ENCODE measurements at regions not wholly inside any gene's neighbourhood (a gene's known extent, or its start where the extent isn't known, plus 50 kb on each side); places are given as distances from the start of the nearest gene placed in this dataset.
"Not testable (repeated sequence)": the region's sequence is repeated elsewhere in the genome, so short reads cannot be mapped to it uniquely, and the experiment has no call there.

DNA sequence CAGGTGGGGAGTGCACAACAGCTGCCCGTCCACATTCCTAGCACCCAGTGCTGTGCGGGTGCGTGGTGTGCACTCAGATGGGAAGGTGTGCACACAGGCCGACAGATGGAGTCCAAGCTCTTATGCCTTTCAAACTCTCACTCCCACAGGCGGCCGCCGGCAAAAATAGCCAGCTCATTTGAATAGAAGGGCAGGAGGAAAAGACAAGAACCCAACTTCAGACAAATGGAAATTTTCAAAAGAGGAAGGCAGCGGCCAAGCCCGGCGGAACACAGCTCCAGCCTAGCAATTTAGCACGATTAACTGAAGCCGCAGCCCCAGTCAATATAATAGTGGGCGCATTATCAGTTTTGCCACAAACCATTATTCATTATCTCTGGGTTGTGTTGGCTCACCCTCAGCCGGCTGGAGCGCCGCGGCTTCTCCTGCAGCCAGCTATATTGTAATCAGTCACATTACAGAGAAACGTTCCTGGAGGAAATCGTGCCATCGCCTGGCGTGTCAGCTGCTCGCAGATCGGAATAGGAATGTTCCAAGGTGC, 103.9 kb upstream of the SEC14L1 start:
- no peak for DNase-seq (ENCODE audit: low spot score)

DNA sequence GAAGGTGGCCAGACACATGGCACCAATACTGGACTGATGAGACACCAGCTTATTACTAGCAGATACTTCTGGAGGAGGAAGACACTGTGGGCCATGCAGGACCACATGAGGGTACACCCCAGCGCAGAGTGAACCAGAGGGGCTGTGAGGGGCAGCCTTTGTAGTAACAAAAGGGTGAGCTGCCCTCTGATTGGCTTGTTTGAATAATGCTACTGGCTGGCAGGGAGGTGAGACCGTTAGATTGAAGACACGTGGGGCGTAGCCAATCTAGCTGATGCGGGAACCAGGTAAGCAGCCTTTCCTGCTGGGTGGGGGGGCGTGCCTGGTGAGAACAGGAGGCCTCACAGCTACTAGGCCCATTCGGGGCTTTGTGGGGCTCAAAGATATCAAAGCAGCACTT, 102.8 kb upstream of the SEC14L1 start:
- no peak for DNase-seq (ENCODE audit: low spot score)

DNA sequence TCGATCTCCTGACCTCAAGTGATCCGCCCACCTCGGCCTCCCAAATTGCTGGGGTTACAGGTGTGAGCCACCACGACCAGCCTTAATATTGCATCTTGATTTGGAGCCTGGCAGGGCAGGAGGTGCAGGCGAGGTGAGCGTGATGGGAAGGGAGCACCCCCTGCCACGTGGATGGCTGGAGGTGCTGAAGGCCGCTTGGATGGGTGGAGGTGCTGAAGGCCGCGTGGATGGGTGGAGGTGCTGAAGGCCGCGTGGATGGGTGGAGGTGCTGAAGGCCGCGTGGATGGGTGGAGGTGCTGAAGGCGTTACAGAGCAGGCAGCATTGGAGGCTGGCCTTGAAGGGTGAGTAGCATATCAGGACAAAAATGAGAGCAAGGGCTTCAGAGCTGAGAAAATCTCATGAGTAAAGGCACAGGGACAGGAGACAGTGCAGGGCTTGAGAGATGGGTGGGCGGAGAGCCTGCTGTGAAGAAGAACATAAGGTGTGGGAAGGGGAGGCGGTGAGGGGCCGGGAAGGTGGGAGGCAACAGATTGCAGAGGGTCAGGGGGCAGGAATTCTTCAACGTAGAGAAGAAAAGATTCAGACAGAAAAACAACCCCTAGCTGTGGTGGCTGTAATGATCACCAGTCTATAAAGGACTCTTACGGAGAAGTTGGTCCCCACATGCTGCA, 101.7 kb upstream of the SEC14L1 start:
- DNase-seq (ENCODE audit: low spot score) = no peak

DNA sequence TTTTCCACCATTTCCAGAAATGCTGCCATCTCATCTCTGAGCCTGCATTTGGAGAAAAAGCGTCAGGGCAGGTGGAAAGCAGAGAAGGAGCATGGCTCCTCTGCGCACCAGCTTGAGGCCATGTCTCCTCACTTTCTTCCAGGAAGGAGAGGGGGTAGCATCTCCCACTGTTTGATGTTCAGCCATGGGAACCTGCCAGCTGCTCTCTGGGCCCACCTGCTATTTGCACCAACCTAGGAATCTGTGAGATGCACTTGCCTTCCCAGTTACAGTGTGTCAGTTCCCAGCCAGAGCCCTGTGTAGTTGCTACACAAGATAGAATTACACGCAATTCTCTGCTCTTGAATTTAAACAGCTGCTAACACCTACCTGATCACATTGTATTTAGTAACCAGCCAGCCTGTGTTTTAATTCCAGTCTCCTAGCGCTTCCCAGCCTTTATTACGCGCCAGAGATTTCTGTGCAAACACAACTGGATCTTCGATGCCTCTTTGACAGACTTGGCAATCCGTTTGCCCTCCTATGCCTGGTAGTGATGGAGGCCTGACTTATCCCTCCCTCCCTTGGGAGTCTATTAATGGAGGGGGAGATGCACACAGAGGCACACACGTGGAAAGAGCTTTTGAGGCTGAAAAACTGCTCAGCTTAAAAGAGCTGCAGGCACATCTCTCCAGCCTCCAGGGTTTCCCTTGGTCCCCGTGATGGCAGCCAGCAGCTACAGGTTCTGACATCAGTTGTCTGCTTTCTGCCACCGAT, 98.1 kb upstream of the SEC14L1 start:
- no peak for DNase-seq (ENCODE audit: low spot score)

DNA sequence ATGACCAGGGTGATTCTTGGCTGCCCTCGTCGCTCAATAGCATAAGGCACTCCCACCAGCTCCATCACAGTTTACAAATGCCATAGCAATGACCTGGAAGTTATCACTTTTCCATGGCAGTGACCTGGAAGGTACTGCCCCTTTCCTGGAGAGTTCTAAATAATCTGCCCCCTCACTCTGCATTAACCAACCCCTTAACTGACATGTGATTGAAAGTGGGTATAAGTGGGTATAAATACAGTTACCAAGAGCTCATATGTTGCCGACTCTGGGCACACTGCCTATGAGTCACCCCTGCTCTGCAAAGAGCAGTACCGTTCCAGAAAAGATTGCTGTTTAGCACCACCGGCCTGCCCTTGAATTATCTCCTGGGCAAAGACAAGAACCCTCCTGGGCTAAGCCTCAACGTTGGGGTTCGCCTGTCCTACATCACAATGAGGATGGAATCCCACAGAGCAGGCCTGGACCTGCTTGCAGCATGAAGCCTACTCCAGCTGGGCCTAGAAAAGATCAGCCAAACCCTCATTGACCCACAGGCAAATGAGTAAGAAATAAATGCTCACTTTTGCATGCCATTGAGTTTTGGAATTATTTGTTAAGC, 95.2 kb upstream of the SEC14L1 start:
- DNase-seq (ENCODE audit: low spot score) = no peak

DNA sequence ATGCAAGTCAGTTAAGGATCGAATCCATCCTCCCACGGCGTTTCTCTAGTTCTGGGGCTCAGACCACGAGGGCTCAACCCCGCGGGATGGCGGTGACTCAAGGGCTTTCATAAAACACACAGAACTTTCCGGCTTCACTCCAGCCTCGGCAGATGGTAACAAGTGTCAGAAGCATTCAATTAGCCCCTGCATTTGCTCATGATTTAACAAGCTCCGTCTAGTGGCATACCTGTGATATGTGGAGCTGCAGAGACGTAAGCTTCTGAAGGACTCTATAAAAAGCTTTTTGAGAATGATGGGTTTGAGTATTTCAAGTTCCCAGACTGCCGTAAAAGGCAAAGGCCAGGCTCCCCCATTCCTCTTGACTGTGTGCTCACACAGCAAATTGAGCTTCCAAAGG, 91.3 kb upstream of the SEC14L1 start:
- no peak for DNase-seq (ENCODE audit: low spot score)

DNA sequence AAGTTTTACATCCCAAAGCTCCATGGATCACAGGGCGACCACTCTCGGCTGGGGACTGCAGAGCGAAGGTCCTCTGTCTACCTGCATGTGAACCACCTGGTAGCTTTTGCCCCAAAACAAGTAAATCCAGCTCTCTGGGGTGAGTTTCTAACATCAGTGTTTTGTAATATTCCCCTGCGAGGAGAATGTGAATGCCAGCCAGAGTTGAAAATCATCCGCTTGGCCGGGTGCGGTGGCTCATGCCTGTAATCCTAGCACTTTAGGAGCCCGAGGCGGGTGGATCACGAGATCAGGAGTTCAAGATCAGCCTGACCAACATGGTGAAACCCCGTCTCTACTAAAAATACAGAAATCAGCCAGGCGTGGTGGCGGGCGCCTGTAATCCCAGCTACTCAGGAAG, 89.9 kb upstream of the SEC14L1 start:
- DNase-seq (ENCODE audit: low spot score) = not testable (repeated sequence)

DNA sequence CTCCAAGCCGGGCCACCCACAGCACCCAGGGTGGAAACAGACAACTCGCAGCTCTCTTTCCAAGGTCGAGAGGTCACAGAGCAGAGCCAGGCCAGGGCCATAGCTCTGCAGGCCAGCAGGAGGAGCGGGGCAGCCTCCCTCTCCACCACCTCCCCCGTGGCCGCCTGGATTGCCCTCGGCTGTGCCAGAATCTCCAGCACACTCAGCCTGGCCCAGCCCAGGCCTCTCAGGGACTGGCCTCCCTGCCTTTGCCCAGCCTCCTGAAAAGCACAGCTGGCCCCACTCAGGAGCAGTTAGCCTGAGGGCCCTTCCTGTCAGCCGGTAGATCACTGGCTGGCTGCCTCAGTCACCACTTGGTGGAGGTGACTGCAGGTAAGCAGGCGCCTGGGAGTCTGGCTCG, 85.8 kb upstream of the SEC14L1 start:
- DNase-seq (ENCODE audit: low spot score) = no peak

DNA sequence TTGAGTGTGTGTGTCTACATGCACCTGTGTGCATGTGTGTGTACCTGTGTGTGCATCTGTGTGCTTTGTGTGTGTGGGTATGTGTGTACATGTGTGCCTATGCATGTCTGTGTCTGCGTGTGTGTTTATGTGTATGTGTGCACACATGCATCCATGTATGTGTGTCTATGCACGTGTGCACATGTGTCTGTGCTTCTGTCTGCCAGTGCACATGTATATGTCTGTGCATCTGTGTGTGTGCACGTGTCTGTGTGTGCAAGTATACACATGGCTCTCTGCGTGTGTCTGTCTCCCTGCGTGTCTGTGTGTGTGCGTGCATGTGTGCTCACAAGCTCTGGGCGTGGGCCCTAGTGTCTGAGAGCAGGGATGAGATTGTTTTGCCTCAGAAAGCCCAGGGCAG, 85.3 kb upstream of the SEC14L1 start:
- no peak for DNase-seq (ENCODE audit: low spot score)

DNA sequence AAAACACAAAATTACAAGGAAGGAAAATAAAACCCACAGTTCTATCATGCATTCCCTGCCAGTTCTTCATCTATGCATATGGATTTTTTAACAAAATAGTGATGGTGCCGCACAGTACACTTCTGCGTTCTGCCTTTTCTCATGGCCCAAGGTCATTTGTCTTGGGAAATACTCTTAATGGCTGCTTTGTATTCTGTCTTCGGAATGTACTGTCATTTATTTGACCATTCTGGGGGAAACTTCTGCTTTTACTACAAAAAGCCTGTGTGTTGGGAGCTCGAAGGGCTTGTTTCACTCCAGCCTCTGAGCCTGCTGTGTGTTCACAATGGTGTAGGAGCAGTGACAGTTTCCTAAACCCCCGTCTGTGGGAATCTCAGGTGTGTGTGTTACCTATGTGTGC, 82.8 kb upstream of the SEC14L1 start:
- DNase-seq (ENCODE audit: low spot score) = no peak

DNA sequence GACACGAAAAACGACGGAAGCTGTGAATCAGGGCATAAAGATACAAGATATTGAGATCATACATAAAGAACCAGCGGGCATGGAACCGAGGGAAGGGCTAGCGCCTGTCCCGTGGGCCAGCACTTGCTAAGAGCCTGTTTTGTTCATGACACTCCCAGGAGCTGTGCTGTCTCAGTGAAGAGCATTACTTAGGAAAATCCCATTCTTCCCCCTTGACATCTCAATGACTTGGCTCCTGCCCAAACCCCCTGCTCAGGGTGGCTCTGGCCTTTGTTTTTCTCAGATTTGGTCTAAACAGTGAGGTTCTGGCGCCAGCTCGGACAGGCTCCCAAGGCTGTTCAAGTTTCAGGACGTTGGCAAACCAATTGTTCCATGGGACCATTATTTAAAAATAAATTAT, 79.1 kb upstream of the SEC14L1 start:
- no peak for DNase-seq (ENCODE audit: low spot score)

DNA sequence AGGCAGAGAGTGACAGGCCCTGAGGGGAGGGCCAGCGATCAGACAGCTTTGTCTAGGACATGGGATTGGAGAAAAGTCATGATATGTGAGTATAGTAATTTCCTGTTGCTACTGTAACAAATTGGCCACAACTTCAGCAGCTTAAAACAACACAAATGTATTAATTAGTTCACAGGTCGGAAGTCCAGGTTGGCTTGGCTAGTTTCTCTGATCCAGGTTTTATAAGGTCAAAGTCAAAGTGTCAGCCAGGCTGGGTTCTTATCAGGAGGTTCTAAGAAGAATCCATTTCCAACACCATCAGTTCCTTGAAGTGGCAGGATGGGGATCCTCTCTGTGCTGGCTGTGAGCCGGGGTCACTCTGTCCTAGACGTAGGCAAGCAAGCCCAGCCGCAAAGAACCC, 76.2 kb upstream of the SEC14L1 start:
- DNase-seq (ENCODE audit: low spot score) = no peak

DNA sequence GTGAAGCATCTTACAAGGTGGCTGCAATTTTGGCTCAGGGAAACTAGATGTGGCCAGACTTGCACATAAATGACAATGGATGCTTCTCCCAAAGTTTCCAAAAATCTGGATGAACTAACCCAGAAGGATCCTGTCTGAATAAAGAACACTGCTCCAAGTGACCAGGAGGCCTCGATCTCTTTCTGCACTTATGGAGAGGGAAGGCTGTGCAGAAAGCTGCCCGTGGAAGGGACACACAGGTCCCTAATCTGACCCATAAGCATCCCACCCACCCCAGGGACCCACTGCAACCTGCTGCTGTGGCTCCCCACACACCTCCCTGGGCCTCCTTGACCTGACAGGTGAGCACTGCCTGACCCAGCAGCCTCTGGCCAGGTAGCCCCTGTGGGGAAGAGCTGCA, 74.6 kb upstream of the SEC14L1 start:
- no peak for DNase-seq (ENCODE audit: low spot score)

DNA sequence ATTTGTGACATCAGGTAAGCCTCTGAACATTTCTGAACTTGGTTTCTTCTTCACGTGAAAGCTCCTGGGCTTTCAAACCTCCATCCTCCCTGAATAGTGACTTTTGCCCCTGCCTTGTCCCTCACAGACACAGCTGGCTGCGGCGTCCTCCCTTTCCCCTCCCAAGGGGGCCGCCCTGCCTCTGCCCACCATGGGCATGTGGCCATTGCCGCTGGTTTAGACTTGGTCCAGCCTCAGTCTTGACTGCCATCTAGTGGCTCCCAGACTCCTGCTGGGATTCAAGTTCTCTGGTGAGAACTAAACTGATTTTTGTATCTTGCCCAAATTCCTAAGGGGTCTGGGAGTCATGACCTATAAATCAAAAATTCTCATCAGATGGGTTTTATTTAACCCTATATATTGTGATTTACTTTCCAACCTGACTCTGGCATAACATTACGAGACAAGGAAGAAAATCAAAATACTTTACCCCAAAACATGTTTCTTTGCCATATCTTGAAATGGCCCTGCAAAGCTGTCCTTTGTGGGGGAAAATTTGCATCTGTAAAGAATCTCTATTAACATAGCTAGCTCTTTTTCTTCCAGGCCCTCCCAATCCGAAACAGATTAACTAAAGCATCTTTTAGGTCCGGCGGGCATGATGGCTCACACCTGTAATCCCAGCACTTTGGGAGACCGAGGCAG, 73.9 kb upstream of the SEC14L1 start:
- not testable (repeated sequence) for DNase-seq (ENCODE audit: low spot score)

DNA sequence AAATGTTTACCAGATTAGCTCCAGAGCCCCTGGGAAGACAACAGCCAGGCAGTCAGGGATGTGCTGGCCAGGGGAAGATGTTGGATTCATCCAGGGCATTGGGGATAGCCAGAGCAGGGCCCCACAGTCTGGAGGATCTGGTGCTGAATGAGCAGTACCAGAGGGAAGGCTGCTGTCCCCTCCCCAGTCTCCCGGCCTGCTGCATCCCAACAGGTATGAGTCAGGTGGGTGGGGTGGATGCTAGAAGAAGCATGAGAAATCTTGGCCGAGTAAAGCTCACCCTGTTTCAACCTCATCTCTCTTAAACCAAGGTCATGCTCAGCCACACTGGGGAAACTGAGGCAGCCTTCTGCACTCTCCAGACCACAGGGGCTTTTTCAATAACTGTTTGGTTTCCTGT, 71.9 kb upstream of the SEC14L1 start:
- no peak for DNase-seq (ENCODE audit: low spot score)

DNA sequence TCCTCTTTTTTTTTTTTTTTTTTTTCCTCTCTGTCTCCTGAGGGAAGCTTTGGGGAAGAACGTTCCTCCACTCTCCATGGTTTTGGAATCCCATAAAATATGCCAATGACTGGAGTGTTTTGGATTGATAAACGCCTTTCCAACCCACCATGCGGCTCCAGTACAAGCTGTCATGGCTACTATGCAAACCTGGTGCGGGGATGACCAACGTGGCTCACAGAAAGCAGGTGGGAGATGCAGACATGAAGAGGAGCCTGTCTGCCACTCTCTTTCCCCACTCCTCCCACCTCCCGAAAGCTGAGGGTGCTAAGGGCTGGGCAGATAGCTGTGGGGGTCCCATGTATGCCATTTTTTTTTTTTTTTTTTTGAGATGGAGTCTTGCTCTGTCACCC, 69.9 kb upstream of the SEC14L1 start:
- DNase-seq (ENCODE audit: low spot score) = no peak

DNA sequence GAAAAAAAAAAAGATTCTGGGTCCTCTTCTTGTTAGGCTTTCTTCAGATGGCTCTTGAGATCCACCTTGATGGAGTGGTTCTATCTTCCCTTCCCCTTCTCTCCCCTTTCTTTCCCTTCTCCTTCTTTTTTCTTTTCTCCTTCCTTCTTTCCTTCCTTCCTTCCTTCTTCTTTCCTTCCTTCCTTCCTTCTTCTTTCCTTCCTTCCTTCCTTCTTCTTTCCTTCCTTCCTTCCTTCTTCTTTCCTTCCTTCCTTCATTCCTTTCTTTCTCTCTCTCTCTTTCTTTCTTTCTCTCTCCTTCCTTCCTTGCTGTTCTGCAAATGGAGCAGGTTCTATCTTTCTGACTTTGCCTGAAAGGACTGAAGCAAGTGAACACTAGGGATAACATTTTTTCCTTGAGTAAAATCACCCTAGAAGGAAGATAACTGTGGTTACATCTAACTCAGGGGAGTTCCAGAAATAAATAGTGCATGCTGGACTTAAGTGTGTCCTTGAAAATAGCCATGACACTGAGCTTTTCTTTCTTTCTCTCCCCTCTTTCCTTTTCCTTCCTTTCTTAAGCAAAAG, 68.8 kb upstream of the SEC14L1 start:
- no peak for DNase-seq (ENCODE audit: low spot score)

DNA sequence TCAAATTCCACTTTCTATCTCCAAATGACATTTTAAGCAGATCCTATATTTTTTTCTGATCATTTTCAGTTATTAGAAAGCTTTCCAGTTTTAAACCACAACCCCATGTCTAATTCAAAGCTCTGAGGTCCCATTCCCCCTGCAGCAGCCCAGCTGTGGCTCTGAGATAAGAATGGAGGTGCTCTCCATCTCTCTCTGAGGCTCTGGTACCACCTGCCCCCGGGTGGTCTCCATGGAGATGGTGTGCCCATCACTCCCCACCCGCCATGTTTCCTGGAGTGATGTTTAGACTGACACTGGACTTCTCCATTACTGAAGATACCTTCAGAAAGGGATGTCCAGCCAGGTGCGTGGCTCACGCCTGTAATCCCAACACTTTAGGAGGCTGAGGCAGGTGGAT, 68.1 kb upstream of the SEC14L1 start:
- no peak for DNase-seq (ENCODE audit: low spot score)

DNA sequence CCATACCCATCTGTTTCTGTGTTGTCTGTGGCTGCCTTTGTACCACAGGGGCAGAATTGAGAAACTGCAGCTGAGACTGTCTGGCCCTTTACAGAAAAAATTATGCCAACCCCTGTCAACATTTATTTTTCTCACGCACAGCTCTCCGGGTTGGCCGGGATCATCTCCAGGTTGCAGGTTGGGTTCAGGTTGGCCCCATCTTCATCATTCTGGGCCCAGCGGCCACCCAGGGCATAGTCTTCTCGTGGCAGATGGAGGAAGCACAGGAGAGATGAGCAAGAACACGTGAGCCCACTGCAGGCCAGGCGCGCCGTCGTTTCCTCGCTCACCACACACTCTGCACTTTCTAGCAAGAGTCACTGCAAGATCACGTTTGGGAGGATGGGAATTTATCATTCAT, 66.1 kb upstream of the SEC14L1 start:
- DNase-seq (ENCODE audit: low spot score) = no peak

DNA sequence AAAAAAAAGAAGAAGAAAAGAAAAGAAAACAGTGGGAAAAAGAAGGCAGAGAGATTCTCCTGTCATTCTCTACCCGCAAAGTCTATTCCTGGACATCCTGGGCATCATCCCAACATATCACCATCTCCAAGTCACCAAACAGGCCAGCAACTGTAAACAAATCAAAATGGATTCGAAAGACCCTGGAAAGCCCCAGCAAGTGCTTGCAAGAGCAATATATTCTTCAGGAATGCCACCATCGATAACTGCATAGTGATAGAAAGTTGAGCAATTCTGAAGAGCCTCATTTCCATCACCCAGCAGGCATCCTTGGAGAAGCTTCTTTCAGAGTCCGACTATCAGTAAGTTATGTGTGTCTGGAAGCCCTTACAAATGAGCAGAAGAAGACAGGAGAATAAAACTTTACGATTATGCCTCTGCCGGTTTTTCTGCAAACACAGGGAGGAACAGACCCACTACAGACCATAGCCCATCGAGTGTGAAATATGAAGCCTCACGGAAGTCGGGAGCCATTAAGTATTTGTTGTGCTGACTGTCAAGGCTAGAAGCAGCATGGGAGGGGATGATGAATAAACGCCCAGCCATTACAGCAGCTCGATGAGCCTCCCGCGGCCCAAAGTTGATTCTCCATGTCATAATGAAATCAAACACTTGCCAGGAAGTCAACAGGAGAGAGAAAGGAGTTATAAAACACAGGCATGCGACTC, 64.5 kb upstream of the SEC14L1 start:
- no peak for DNase-seq (ENCODE audit: low spot score)

DNA sequence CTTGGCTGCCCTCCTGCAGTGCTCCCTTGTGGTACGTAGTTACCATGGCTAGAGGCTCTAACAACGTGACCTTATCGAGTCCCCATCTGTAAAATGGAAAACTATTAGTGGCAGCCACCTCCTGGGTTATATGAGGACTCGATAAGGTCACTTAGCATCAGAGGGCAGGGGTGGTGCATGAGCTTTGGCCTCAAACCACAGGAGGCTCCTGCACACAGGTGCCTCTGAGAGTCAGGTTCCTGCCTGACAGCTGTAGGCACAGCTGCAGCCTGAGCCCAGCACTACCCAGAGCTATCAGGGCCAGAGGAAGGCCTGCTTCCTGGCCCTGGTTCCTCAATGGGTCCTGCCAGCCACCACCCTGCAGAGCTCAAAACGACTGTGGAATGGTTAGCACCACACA, 57.2 kb upstream of the SEC14L1 start:
- DNase-seq (ENCODE audit: low spot score) = no peak

Measured in mesenteric fat pad (tissue), 1 donor.